B cell (primary cell): ENCODE measurements at regions not wholly inside any gene's neighbourhood (a gene's known extent, or its start where the extent isn't known, plus 50 kb on each side); places are given as distances from the start of the nearest gene placed in this dataset.

Experiments used
- ATAC-seq: fragments of 200-7000 bp; cut with Tn5 transposase; one replicate; pipeline ENCODE4 v1.10.0; 2021; ENCODE audit warnings: low read depth, mild to moderate bottlenecking, moderate number of reproducible peaks, moderate library complexity
- CTCF ChIA-PET: fragments of 350-600 bp; sonication (Branson Sonifier 250); formaldehyde crosslinking; loops from one replicate; lab custom pipeline; 2021; ENCODE audit warnings: antibody characterized with exemption, inconsistent platforms; lab: Charles Lee
- POLR2A ChIA-PET: fragments of 350-600 bp; sonication (Branson Sonifier 250); formaldehyde crosslinking; loops from one replicate; lab custom pipeline; 2021; ENCODE audit warnings: antibody characterized with exemption; lab: Charles Lee
- DNase-seq: peaks from one replicate; pipeline ENCODE4 v3.0.0; 2013
- H2AFZ ChIP-seq: 2 replicates; pipeline ENCODE4 v1.6.1; 2012; ENCODE audit warnings: mild to moderate bottlenecking, low read depth, low read length; ENCODE audit not compliant: insufficient read depth, poor library complexity, severe bottlenecking
- H3K27ac ChIP-seq, 2 donors: 1 replicate in 1 of 2; 2 replicates in 1 of 2; pipeline ENCODE4 v1.5.1; 2012 to 2013; ENCODE audit warnings: low read length in 2 of 2, mild to moderate bottlenecking in 2 of 2, moderate library complexity in 1 of 2
- H3K27me3 ChIP-seq, 4 experiments: fragments of 200-600 bp in 1 of 4; sonication (generic) in 1 of 4; replicated peaks in 1 of 4; 1 replicate in 2 of 4; 2 replicates in 2 of 4; pipeline versions ENCODE4 v1.6.1 to v1.7.0; 2013 to 2016; ENCODE audit warnings: low read length in 3 of 4, mild to moderate bottlenecking in 2 of 4, mixed read lengths in 1 of 4, moderate library complexity in 1 of 4; ENCODE audit not compliant: insufficient read depth in 4 of 4, control insufficient read depth in 3 of 4; ENCODE audit errors: control extremely low read depth in 1 of 4
- H3K36me3 ChIP-seq, 2 experiments: replicated peaks in 1 of 2; 1 replicate in 1 of 2; 2 replicates in 1 of 2; pipeline versions ENCODE4 v1.6.1 to v1.7.1; 2013; ENCODE audit warnings: low read length in 1 of 2; ENCODE audit not compliant: insufficient read depth in 2 of 2, control insufficient read depth in 1 of 2; ENCODE audit errors: control extremely low read depth in 1 of 2, extremely low read depth in 1 of 2
- H3K4me1 ChIP-seq, 2 donors: fragments of 200-600 bp in 1 of 2; sonication (generic) in 1 of 2; 1 replicate in 1 of 2; 2 replicates in 1 of 2; pipeline versions ENCODE4 v1.5.1 to v1.6.1; 2013 to 2017; ENCODE audit warnings: low read length in 2 of 2; ENCODE audit not compliant: control insufficient read depth in 2 of 2, insufficient read depth in 2 of 2
- H3K4me2 ChIP-seq: replicated peaks from 2 replicates; pipeline ENCODE3; 2012; ENCODE audit warnings: mild to moderate bottlenecking, low read depth, low read length; ENCODE audit not compliant: poor library complexity, severe bottlenecking
- H3K4me3 ChIP-seq, 5 experiments: fragments of 200-600 bp in 1 of 5; sonication (generic) in 1 of 5; 1 replicate in 3 of 5; 2 replicates in 2 of 5; pipeline versions ENCODE4 v1.5.1 to v1.7.0; 2011 to 2016; ENCODE audit warnings: low read length in 4 of 5, mild to moderate bottlenecking in 4 of 5, low read depth in 2 of 5, control low read depth in 1 of 5, moderate library complexity in 1 of 5; ENCODE audit not compliant: insufficient read depth in 1 of 5; ENCODE audit errors: control extremely low read depth in 1 of 5, extremely low read depth in 1 of 5
- H3K79me2 ChIP-seq: fragments of 200-600 bp; sonication (generic); one replicate; pipeline ENCODE4 v1.6.0; 2016; ENCODE audit warnings: low read length; ENCODE audit not compliant: control insufficient read depth, insufficient read depth
- H3K9ac ChIP-seq: fragments of 200-600 bp; sonication (generic); 2 replicates; pipeline ENCODE4 v1.6.1; 2017; ENCODE audit warnings: mild to moderate bottlenecking, low read length, moderate library complexity
- H3K9me3 ChIP-seq, 3 donors: one replicate each; pipeline versions ENCODE4 v1.6.1 to v1.7.1; 2013; ENCODE audit warnings: low read length in 2 of 3; ENCODE audit not compliant: control insufficient read depth in 2 of 3, insufficient read depth in 1 of 3; ENCODE audit errors: control extremely low read depth in 1 of 3
- H4K20me1 ChIP-seq: 2 replicates; pipeline ENCODE4 v1.6.0; 2012; ENCODE audit warnings: mild to moderate bottlenecking, low read length; ENCODE audit not compliant: insufficient read depth, control insufficient read depth, poor library complexity, severe bottlenecking
- H3K27ac Mint-ChIP-seq: one replicate; pipeline ENCODE4 v1.8.0; 2021; ENCODE audit warnings: mixed read lengths
- H3K27me3 Mint-ChIP-seq: one replicate; pipeline ENCODE4 v1.8.0; 2021; ENCODE audit warnings: mixed read lengths
- H3K4me1 Mint-ChIP-seq: one replicate; pipeline ENCODE4 v1.8.0; 2021; ENCODE audit warnings: mixed read lengths
- H3K4me3 Mint-ChIP-seq: one replicate; pipeline ENCODE4 v1.8.0; 2021; ENCODE audit warnings: mixed read lengths
- H3K9me3 Mint-ChIP-seq: one replicate; pipeline ENCODE4 v1.8.0; 2022; ENCODE audit warnings: mixed read lengths; ENCODE audit not compliant: insufficient read depth
- EZH2 ChIP-seq: IDR thresholded peaks from 2 replicates; pipeline ENCODE4 v1.6.1; 2012; ENCODE audit warnings: borderline replicate concordance, low read depth, mild to moderate bottlenecking, moderate library complexity, low read length; ENCODE audit not compliant: insufficient read depth, poor library complexity, severe bottlenecking
- WGBS: methylation state at CpG from one replicate; pipeline ENCODE4 v1.1.5; 2013; ENCODE audit warnings: missing lambda C conversion rate; ENCODE audit not compliant: insufficient coverage; 5-methylcytosine and 5-hydroxymethylcytosine counted together
- intact Hi-C: fragments of 100-400 bp; cut with micrococcal nuclease; formaldehyde crosslinking; loops from one replicate; pipeline ENCODE4 v1.10.0; 2022
- TF ChIP-seq, protein P1 (sequence below): fragments of 200-600 bp; IDR thresholded peaks from one replicate; pipeline ENCODE4 v1.8.0; 2022; ENCODE audit warnings: antibody characterized with exemption, mild to moderate bottlenecking

DNA sequence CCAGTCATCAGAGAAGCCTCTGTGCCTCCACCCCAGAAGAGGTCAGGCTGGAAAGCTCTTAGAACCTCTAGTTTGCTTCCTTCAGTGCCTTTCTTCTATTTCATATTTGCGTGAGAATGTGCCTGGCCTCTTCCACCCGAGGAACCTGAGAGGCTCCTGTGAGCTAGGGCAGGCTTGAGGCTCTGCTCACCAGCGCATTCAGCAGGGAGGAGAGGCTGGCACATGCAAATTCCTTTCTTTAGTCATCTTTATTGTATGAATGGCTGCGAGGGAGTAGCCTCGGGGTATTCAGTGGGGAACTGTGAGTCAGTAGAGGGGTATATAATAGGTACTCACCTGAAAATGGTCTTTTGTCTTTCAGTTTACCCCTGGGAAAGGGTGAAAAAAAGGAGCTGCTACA, 268.3 kb downstream of the ABCC12 start:
- CTCF ChIA-PET, result no interaction called here
- peaks cover 3% of the 10 kb centered on the region for H3K9me3 Mint-ChIP-seq
- no peaks in the 10 kb centered on the region for H3K4me1 ChIP-seq

DNA sequence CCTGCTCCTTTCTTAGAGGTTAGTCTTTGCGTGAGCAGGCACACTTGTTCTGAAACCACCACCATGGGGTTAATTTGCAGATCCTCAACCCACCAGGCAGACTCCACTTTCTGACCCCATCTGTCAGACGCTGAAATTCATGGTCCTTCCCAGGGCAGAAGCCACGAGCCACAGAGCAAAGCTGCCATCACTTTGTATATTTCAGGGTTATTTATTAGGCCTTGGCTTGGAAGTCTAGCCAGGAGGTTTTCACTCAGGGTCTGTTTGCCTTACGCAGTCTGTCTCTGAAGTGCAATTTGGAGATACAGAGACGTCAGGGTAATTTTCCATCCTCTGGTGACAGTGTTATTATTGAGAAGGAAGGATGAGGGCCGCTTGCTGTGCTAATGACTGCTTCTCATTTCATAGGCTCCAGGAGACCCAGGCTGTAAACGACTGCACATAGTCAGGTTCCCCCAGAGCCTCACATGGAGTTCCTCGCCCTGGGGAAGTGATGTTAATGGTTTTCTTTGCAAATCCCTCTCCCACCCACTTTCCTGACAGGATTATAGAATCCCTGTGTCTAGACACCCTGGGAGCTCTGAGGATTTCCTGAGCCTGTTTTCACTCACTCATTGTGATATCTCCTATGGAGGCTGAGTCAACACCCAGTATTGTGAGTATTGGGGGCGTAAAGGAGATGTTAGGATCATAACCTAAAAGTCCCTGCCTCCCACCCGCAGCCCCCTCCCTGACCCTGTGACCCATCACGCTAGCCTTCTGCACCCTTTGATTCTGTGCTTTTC, 269.0 kb downstream of the ABCC12 start:
- H3K4me3 Mint-ChIP-seq, result no peak overlapping the region
- TF ChIP-seq EZH2, result no peak
- TF ChIP-seq, protein P1, sequence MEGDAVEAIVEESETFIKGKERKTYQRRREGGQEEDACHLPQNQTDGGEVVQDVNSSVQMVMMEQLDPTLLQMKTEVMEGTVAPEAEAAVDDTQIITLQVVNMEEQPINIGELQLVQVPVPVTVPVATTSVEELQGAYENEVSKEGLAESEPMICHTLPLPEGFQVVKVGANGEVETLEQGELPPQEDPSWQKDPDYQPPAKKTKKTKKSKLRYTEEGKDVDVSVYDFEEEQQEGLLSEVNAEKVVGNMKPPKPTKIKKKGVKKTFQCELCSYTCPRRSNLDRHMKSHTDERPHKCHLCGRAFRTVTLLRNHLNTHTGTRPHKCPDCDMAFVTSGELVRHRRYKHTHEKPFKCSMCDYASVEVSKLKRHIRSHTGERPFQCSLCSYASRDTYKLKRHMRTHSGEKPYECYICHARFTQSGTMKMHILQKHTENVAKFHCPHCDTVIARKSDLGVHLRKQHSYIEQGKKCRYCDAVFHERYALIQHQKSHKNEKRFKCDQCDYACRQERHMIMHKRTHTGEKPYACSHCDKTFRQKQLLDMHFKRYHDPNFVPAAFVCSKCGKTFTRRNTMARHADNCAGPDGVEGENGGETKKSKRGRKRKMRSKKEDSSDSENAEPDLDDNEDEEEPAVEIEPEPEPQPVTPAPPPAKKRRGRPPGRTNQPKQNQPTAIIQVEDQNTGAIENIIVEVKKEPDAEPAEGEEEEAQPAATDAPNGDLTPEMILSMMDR, result no peak
- Histone ChIP-seq H4K20me1 (no peaks in the 10 kb centered on the region), H3K4me2 (no peak overlapping the region), H3K27me3 (peaks cover 0 to 9% (median 2%) of the 10 kb centered on the region in 4 experiments), H3K36me3 (no peaks in the 10 kb centered on the region), H3K27ac (no peak overlapping the region), H3K9me3 (no peaks in the 10 kb centered on the region), H3K9ac (no peak overlapping the region), H3K4me1 (no peaks in the 10 kb centered on the region), H3K4me3 (no peak overlapping the region), H3K79me2 (no peaks in the 10 kb centered on the region), H2AFZ (no peak overlapping the region)
- H3K27ac Mint-ChIP-seq, result no peak overlapping the region
- DNase-seq, result no peak
- intact Hi-C loops, result no loop called here
- 28% methylated on average over 8 of the region's 11 CpGs for WGBS
- H3K4me1 Mint-ChIP-seq, result no peaks in the 10 kb centered on the region
- ChIA-PET POLR2A (no interaction called here), CTCF (no interaction called here)
- peaks cover 3% of the 10 kb centered on the region for H3K9me3 Mint-ChIP-seq
- ATAC-seq, result no peak
- peaks cover 38% of the 10 kb centered on the region for H3K27me3 Mint-ChIP-seq

More for the DNA sequence above, 268.3 kb downstream of the ABCC12 start:
- 37% methylated on average over 5 of the region's 5 CpGs for WGBS
- H3K4me3 Mint-ChIP-seq, result no peak overlapping the region
- H4K20me1 ChIP-seq, result no peaks in the 10 kb centered on the region
- ATAC-seq, result no peak
- H3K27me3 Mint-ChIP-seq, result peaks cover 38% of the 10 kb centered on the region
- H3K4me3 ChIP-seq, result no peak overlapping the region
- no peak for DNase-seq
- H3K27me3 ChIP-seq, result peaks cover 0 to 10% (median 2%) of the 10 kb centered on the region in 4 experiments
- H3K27ac ChIP-seq, result no peak overlapping the region
- H3K4me2 ChIP-seq, result no peak overlapping the region
- H3K4me1 Mint-ChIP-seq, result no peaks in the 10 kb centered on the region
- H3K36me3 ChIP-seq, result no peaks in the 10 kb centered on the region
- H2AFZ ChIP-seq, result no peak overlapping the region
- no peaks in the 10 kb centered on the region for H3K9me3 ChIP-seq
- intact Hi-C loops, result no loop called here
- no peaks in the 10 kb centered on the region for H3K79me2 ChIP-seq
- POLR2A ChIA-PET, result no interaction called here
- no peak overlapping the region for H3K27ac Mint-ChIP-seq
- H3K9ac ChIP-seq, result no peak overlapping the region
- TF ChIP-seq, protein P1, result no peak
- TF ChIP-seq EZH2, result no peak
